ENCODE measurements at regions not wholly inside any gene's neighbourhood (a gene's known extent, or its start where the extent isn't known, plus 50 kb on each side); places are given as distances from the start of the nearest gene placed in this dataset.

DNA sequence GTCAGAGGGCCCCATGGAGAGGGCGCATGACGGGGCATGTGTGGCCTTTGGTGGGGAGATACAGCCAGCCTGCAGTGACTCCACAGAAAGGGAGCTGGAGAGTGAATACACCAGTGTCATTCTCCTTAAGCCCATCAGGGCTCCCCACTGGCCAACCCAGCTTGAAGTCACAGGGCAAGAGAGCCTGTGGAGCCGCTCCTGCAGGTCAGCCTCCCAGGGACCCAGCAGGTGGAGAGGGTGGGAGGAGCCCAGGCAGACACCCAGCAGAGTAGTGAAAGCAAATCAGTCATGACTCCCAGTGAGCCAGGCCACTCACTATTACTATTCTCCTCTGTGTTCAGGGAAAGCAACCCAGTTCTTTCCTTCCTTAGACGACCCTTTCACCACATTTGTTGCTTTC lies 110.0 kb upstream of the CPM start (continued):
- TF ChIP-seq, protein P1, sequence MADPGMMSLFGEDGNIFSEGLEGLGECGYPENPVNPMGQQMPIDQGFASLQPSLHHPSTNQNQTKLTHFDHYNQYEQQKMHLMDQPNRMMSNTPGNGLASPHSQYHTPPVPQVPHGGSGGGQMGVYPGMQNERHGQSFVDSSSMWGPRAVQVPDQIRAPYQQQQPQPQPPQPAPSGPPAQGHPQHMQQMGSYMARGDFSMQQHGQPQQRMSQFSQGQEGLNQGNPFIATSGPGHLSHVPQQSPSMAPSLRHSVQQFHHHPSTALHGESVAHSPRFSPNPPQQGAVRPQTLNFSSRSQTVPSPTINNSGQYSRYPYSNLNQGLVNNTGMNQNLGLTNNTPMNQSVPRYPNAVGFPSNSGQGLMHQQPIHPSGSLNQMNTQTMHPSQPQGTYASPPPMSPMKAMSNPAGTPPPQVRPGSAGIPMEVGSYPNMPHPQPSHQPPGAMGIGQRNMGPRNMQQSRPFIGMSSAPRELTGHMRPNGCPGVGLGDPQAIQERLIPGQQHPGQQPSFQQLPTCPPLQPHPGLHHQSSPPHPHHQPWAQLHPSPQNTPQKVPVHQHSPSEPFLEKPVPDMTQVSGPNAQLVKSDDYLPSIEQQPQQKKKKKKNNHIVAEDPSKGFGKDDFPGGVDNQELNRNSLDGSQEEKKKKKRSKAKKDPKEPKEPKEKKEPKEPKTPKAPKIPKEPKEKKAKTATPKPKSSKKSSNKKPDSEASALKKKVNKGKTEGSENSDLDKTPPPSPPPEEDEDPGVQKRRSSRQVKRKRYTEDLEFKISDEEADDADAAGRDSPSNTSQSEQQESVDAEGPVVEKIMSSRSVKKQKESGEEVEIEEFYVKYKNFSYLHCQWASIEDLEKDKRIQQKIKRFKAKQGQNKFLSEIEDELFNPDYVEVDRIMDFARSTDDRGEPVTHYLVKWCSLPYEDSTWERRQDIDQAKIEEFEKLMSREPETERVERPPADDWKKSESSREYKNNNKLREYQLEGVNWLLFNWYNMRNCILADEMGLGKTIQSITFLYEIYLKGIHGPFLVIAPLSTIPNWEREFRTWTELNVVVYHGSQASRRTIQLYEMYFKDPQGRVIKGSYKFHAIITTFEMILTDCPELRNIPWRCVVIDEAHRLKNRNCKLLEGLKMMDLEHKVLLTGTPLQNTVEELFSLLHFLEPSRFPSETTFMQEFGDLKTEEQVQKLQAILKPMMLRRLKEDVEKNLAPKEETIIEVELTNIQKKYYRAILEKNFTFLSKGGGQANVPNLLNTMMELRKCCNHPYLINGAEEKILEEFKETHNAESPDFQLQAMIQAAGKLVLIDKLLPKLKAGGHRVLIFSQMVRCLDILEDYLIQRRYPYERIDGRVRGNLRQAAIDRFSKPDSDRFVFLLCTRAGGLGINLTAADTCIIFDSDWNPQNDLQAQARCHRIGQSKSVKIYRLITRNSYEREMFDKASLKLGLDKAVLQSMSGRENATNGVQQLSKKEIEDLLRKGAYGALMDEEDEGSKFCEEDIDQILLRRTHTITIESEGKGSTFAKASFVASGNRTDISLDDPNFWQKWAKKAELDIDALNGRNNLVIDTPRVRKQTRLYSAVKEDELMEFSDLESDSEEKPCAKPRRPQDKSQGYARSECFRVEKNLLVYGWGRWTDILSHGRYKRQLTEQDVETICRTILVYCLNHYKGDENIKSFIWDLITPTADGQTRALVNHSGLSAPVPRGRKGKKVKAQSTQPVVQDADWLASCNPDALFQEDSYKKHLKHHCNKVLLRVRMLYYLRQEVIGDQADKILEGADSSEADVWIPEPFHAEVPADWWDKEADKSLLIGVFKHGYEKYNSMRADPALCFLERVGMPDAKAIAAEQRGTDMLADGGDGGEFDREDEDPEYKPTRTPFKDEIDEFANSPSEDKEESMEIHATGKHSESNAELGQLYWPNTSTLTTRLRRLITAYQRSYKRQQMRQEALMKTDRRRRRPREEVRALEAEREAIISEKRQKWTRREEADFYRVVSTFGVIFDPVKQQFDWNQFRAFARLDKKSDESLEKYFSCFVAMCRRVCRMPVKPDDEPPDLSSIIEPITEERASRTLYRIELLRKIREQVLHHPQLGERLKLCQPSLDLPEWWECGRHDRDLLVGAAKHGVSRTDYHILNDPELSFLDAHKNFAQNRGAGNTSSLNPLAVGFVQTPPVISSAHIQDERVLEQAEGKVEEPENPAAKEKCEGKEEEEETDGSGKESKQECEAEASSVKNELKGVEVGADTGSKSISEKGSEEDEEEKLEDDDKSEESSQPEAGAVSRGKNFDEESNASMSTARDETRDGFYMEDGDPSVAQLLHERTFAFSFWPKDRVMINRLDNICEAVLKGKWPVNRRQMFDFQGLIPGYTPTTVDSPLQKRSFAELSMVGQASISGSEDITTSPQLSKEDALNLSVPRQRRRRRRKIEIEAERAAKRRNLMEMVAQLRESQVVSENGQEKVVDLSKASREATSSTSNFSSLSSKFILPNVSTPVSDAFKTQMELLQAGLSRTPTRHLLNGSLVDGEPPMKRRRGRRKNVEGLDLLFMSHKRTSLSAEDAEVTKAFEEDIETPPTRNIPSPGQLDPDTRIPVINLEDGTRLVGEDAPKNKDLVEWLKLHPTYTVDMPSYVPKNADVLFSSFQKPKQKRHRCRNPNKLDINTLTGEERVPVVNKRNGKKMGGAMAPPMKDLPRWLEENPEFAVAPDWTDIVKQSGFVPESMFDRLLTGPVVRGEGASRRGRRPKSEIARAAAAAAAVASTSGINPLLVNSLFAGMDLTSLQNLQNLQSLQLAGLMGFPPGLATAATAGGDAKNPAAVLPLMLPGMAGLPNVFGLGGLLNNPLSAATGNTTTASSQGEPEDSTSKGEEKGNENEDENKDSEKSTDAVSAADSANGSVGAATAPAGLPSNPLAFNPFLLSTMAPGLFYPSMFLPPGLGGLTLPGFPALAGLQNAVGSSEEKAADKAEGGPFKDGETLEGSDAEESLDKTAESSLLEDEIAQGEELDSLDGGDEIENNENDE (IDR thresholded peaks at IDR 0.05; ENCODE audit: insufficient replicate concordance, low read length) = no peak
- TF ChIP-seq SIX5 (IDR thresholded peaks at IDR 0.05; ENCODE audit: low read depth, low read length) = no peak
